ENCODE measurements at regions not wholly inside any gene's neighbourhood (a gene's known extent, or its start where the extent isn't known, plus 50 kb on each side); places are given as distances from the start of the nearest gene placed in this dataset.
"Not testable (repeated sequence)": the region's sequence is repeated elsewhere in the genome, so short reads cannot be mapped to it uniquely, and the experiment has no call there.

- no peaks in the 10 kb centered on the region for H3K36me3 ChIP-seq (replicated peaks in 1 of 2)
- intact Hi-C loops (cut with DNase I), result no loop called here
- no peaks in the 10 kb centered on the region for H3K27me3 ChIP-seq
- no peaks in the 10 kb centered on the region for H3K9me3 ChIP-seq (replicated peaks in 1 of 3)
- DNase-seq, result no peak
- no peak overlapping the region for H3K4me3 ChIP-seq
- H3K27ac ChIP-seq, result no peak overlapping the region
- 63 to 74% (median 69%) methylated on average over 8 of the region's 8 CpGs for WGBS, 4 donors
- no peak for TF ChIP-seq CTCF (IDR thresholded peaks at IDR 0.05)
- TF ChIP-seq POLR2A (IDR thresholded peaks at IDR 0.05), result no peak
- no peaks in the 10 kb centered on the region for H3K4me1 ChIP-seq (replicated peaks in 1 of 2)
These were observed 155.2 kb upstream of the RSPO3 start for GRCh38 chr6:126963077-126963809.

- no peaks in the 10 kb centered on the region for H3K4me1 ChIP-seq (replicated peaks in 1 of 2)
- H3K4me3 ChIP-seq, result no peak overlapping the region
- no peak for DNase-seq
- H3K27ac ChIP-seq, result no peak overlapping the region
- intact Hi-C loops (cut with DNase I), result no loop called here
- H3K27me3 ChIP-seq, result no peaks in the 10 kb centered on the region
- TF ChIP-seq POLR2A (IDR thresholded peaks at IDR 0.05) (no peak), CTCF (IDR thresholded peaks at IDR 0.05) (no peak)
- H3K36me3 ChIP-seq (replicated peaks in 1 of 2), result no peaks in the 10 kb centered on the region
- peaks cover 0 to 6% (median 0%) of the 10 kb centered on the region in 3 donors for H3K9me3 ChIP-seq (replicated peaks in 1 of 3)
- WGBS, 4 donors, result 28 to 34% (median 32%) methylated on average over 3 of the region's 3 CpGs
These were observed 151.0 kb upstream of the RSPO3 start for GRCh38 chr6:126967296-126968005.

GRCh38 chr6:126976253-126976797 lies 142.1 kb upstream of the RSPO3 start:
- WGBS, 4 donors, result 65 to 69% (median 69%) methylated on average over 2 of the region's 2 CpGs
- no peaks in the 10 kb centered on the region for H3K4me1 ChIP-seq (replicated peaks in 1 of 2)
- TF ChIP-seq CTCF (IDR thresholded peaks at IDR 0.05), result no peak
- TF ChIP-seq POLR2A (IDR thresholded peaks at IDR 0.05), result no peak
- intact Hi-C loops (cut with DNase I), result no loop called here
- no peak overlapping the region for H3K4me3 ChIP-seq
- no peaks in the 10 kb centered on the region for H3K36me3 ChIP-seq (replicated peaks in 1 of 2)
- no peak overlapping the region for H3K27ac ChIP-seq
- no peaks in the 10 kb centered on the region for H3K27me3 ChIP-seq
- no peak for DNase-seq
- H3K9me3 ChIP-seq (replicated peaks in 1 of 3), result peaks cover 0 to 5% (median 0%) of the 10 kb centered on the region in 3 donors

GRCh38 chr6:126983779-126984178 lies 134.7 kb upstream of the RSPO3 start:
- 44 to 63% (median 55%) methylated on average over 1 to 4 of the region's 4 CpGs for WGBS, 4 donors
- no peaks in the 10 kb centered on the region for H3K36me3 ChIP-seq (replicated peaks in 1 of 2)

GRCh38 chr6:126988125-126988524 lies 130.3 kb upstream of the RSPO3 start:
- H3K27me3 ChIP-seq; H3K36me3 ChIP-seq (replicated peaks in 1 of 2); H3K9me3 ChIP-seq (replicated peaks in 1 of 3); H3K4me3 ChIP-seq; DNase-seq; H3K27ac ChIP-seq; intact Hi-C loops (cut with DNase I); H3K4me1 ChIP-seq (replicated peaks in 1 of 2): not testable (repeated sequence)
- 70 to 94% (median 79%) methylated on average over 1 of the region's 1 CpG for WGBS, 4 donors

More at GRCh38 chr6:126983779-126984178, 134.7 kb upstream of the RSPO3 start:
- H3K9me3 ChIP-seq (replicated peaks in 1 of 3), result no peaks in the 10 kb centered on the region
- H3K4me3 ChIP-seq, result no peak overlapping the region
- intact Hi-C loops (cut with DNase I), result no loop called here
- TF ChIP-seq CTCF (IDR thresholded peaks at IDR 0.05) (no peak), POLR2A (IDR thresholded peaks at IDR 0.05) (no peak)
- DNase-seq, result no peak
- H3K4me1 ChIP-seq (replicated peaks in 1 of 2), result no peaks in the 10 kb centered on the region
- no peaks in the 10 kb centered on the region for H3K27me3 ChIP-seq
- no peak overlapping the region for H3K27ac ChIP-seq
